ENCODE measurements at regions not wholly inside any gene's neighbourhood (a gene's known extent, or its start where the extent isn't known, plus 50 kb on each side); places are given as distances from the start of the nearest gene placed in this dataset.

GRCh38 chr4:171588764-171589163 is 224.4 kb upstream of the GALNTL6 start:
- FAIRE-seq (no peak), DNase-seq (ENCODE audit: low read depth in 1 of 2, low spot score in 2 of 2) (no peak)
- TF ChIP-seq EGR1 (IDR thresholded peaks at IDR 0.05; ENCODE audit: borderline replicate concordance, low read depth, low read length) (no peak), JUN (IDR thresholded peaks at IDR 0.05; ENCODE audit: low read depth, low read length) (no peak)
- Histone ChIP-seq H3K9me3 (ENCODE audit: insufficient read depth in 2 of 2, low read depth in 1 of 2, low read length in 1 of 2) (no peaks in the 10 kb centered on the region), H4K91ac (replicated peaks; ENCODE audit: insufficient read length, low read length) (no peak overlapping the region), H2BK20ac (ENCODE audit: low read length) (no peak overlapping the region), H3K4ac (replicated peaks; ENCODE audit: insufficient read length, low read depth, low read length) (no peak overlapping the region), H4K20me1 (replicated peaks in 1 of 2; ENCODE audit: control insufficient read depth in 1 of 2, insufficient read depth in 2 of 2, low read length in 2 of 2) (no peaks in the 10 kb centered on the region), H3K27me3 (replicated peaks in 1 of 4; ENCODE audit: control insufficient read depth in 3 of 4, extremely low read depth in 1 of 4, insufficient read depth in 3 of 4, low read length in 3 of 4) (no peaks in the 10 kb centered on the region), H3K4me2 (ENCODE audit: insufficient read depth in 1 of 2, low read depth in 2 of 2, low read length in 2 of 2) (no peak overlapping the region), H4K8ac (ENCODE audit: extremely low read depth, insufficient read depth, low read length) (no peak overlapping the region), H3K79me2 (ENCODE audit: control insufficient read depth in 1 of 2, insufficient read depth in 2 of 2, low read length in 2 of 2) (no peaks in the 10 kb centered on the region), H3K4me3 (ENCODE audit: extremely low read depth in 1 of 4, insufficient read depth in 2 of 4, low read depth in 3 of 4, low read length in 4 of 4) (no peak overlapping the region), H2BK12ac (ENCODE audit: low read depth, low read length) (no peak overlapping the region), H4K5ac (ENCODE audit: insufficient read length, low read depth, low read length) (no peak overlapping the region), H2BK5ac (ENCODE audit: low read depth, low read length) (no peak overlapping the region), H3K18ac (ENCODE audit: extremely low read depth, low read length) (no peak overlapping the region), H3K36me3 (ENCODE audit: control insufficient read depth in 2 of 4, insufficient read depth in 4 of 4, low read length in 3 of 4) (no peaks in the 10 kb centered on the region), H3K23ac (ENCODE audit: insufficient read length) (no peak overlapping the region), H2BK15ac (ENCODE audit: low read length) (no peak overlapping the region), H3K27ac (ENCODE audit: low read depth, low read length) (no peak overlapping the region), H2AFZ (ENCODE audit: low read length) (no peak overlapping the region), H2BK120ac (replicated peaks; ENCODE audit: low read depth, low read length) (no peak overlapping the region), H3K14ac (ENCODE audit: insufficient read length) (no peak overlapping the region), H3K23me2 (ENCODE audit: low read depth, low read length) (no peaks in the 10 kb centered on the region), H3K9ac (replicated peaks in 1 of 4; ENCODE audit: extremely low read depth in 1 of 4, low read depth in 3 of 4, low read length in 3 of 4) (no peak overlapping the region), H2AK5ac (ENCODE audit: low read depth, low read length) (no peak overlapping the region), H3K4me1 (replicated peaks in 1 of 4; ENCODE audit: control insufficient read depth in 3 of 4, insufficient read depth in 4 of 4, low read length in 3 of 4) (no peaks in the 10 kb centered on the region; a peak in 3 of 7 replicates), H3K79me1 (ENCODE audit: low read depth, low read length) (no peaks in the 10 kb centered on the region), H3K56ac (replicated peaks; ENCODE audit: insufficient read length, low read depth, low read length) (no peak overlapping the region)
- ChIA-PET POLR2A (ENCODE audit: partially characterized antibody) (no interaction called here), CTCF (ENCODE audit: partially characterized antibody) (no interaction called here)
- 88% methylated on average over 5 of the region's 5 CpGs; no CpG with 5 or more reads in 1 of the 2 experiments for WGBS, 2 experiments (ENCODE audit: extremely low coverage in 1 of 2, insufficient coverage in 1 of 2, insufficient read length in 1 of 2, insufficient replicate concordance in 2 of 2, low coverage in 1 of 2, low lambda C conversion rate in 2 of 2, missing lambda C conversion rate in 1 of 2)
